NCI-H82 treated with DMSO at 0.1 percent for 48 hours (cell line): ENCODE measurements at regions not wholly inside any gene's neighbourhood (a gene's known extent, or its start where the extent isn't known, plus 50 kb on each side); places are given as distances from the start of the nearest gene placed in this dataset.

Source experiments
- DNase-seq: peaks from one replicate; lab custom pipeline; 2025; ENCODE audit not compliant: unreplicated experiment; lab: John Stamatoyannopoulos, UW

- no peak for DNase-seq
Observed at GRCh38 chr3:73768524-73769308, 144.0 kb upstream of the PDZRN3 start.

GRCh38 chr3:73766599-73767381 is 142.0 kb upstream of the PDZRN3 start:
- DNase-seq = no peak

- DNase-seq = no peak
Observed at GRCh38 chr3:73765878-73766545, 141.3 kb upstream of the PDZRN3 start.

- no peak for DNase-seq
Observed at GRCh38 chr3:73762855-73763254, 138.1 kb upstream of the PDZRN3 start.

- DNase-seq = no peak
Observed at GRCh38 chr3:73759297-73759711, 134.6 kb upstream of the PDZRN3 start.

- DNase-seq = no peak
Observed at GRCh38 chr3:73757536-73757935, 132.8 kb upstream of the PDZRN3 start.

- DNase-seq = no peak
Observed at GRCh38 chr3:73753985-73754384, 129.2 kb upstream of the PDZRN3 start.

GRCh38 chr3:73752338-73752737 is 127.6 kb upstream of the PDZRN3 start:
- DNase-seq = no peak

GRCh38 chr3:73746623-73747022 is 121.9 kb upstream of the PDZRN3 start:
- DNase-seq = no peak

GRCh38 chr3:73745526-73746191 is 120.9 kb upstream of the PDZRN3 start:
- DNase-seq = no peak

GRCh38 chr3:73743551-73743950 is 118.8 kb upstream of the PDZRN3 start:
- DNase-seq = no peak

GRCh38 chr3:73739791-73740453 is 115.2 kb upstream of the PDZRN3 start:
- no peak for DNase-seq

GRCh38 chr3:73738711-73739110 is 114.0 kb upstream of the PDZRN3 start:
- DNase-seq = no peak

GRCh38 chr3:73734211-73735089 is 109.7 kb upstream of the PDZRN3 start:
- no peak for DNase-seq

- no peak for DNase-seq
Observed at GRCh38 chr3:73733746-73734145, 109.0 kb upstream of the PDZRN3 start.

GRCh38 chr3:73729969-73730440 is 105.3 kb upstream of the PDZRN3 start:
- DNase-seq = peak; percentile 46

GRCh38 chr3:73727854-73728253 is 103.1 kb upstream of the PDZRN3 start:
- DNase-seq = no peak

- no peak for DNase-seq
Observed at GRCh38 chr3:73727117-73727821, 102.5 kb upstream of the PDZRN3 start.

- no peak for DNase-seq
Observed at GRCh38 chr3:73723596-73723995, 98.9 kb upstream of the PDZRN3 start.
